AG10803 (cell line): ENCODE measurements at regions not wholly inside any gene's neighbourhood (a gene's known extent, or its start where the extent isn't known, plus 50 kb on each side); places are given as distances from the start of the nearest gene placed in this dataset.
A peak's percentile ranks its signal among the peaks of the same experiment; 100 is the strongest.
"Not testable (repeated sequence)": the region's sequence is repeated elsewhere in the genome, so short reads cannot be mapped to it uniquely, and the experiment has no call there.

Experiments used
- DNase-seq: peaks from one replicate; pipeline ENCODE4 v3.0.0; 2010; ENCODE audit warnings: low read depth
- H3K4me3 ChIP-seq: 2 replicates; pipeline ENCODE4 v1.5.1; 2011; ENCODE audit warnings: mild to moderate bottlenecking, low read length, control low read depth
- CTCF ChIP-seq: conservative IDR thresholded peaks from 2 replicates; pipeline ENCODE4 v1.5.1; 2011; ENCODE audit warnings: mild to moderate bottlenecking, low read length, control low read depth, inconsistent platforms

DNA sequence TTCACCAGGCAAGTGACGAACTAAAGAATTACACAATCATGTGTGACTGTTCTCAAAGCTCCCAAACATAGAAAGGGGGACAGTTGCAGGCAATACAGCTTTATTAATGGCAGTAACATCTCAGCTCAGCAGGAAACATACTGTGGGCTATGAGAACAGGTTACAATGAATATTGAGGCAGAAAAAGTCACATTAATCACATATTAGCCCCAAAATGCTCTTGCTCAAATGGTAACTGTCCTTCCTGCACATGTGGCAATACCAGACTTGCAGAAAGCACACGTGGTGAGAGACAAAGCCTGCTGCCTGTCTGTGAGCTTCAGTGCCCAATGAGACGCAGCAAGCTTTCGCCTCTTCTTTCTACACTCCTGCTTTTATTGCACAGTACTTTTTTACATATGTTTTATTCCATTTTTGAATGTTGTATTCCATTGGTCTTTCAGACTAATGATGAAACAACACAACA lies 104.9 kb upstream of the ACBD5 start:
- no peak overlapping the region for H3K4me3 ChIP-seq
- no peak for TF ChIP-seq CTCF
- DNase-seq, result no peak

- H3K4me3 ChIP-seq, result no peak overlapping the region
- DNase-seq, result no peak
- no peak for TF ChIP-seq CTCF
Observed at GRCh38 chr10:27344568-27345454, 104.2 kb upstream of the ACBD5 start.

- no peak for TF ChIP-seq CTCF
- DNase-seq, result no peak
- no peak overlapping the region for H3K4me3 ChIP-seq
Observed at GRCh38 chr10:27341001-27341400, 100.4 kb upstream of the ACBD5 start.

DNA sequence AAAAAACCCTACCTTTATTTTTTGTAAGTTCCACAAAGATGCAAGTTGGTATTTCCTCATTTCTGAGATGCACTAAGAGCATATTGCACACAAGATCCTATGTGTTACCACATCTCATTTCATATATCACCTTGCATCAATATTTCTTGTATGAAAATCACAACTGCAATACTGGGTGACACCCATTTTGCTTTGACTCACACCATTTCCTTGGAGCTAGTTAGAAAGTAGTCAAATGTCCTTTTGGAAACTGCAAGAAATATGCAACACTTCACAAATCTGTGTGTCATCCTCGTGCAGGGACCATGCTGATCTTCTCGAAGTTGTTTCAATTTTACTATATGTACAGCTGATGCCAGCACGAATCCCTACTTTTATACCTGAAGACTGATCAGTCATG lies 94.6 kb upstream of the ACBD5 start:
- not testable (repeated sequence) for DNase-seq, H3K4me3 ChIP-seq

DNA sequence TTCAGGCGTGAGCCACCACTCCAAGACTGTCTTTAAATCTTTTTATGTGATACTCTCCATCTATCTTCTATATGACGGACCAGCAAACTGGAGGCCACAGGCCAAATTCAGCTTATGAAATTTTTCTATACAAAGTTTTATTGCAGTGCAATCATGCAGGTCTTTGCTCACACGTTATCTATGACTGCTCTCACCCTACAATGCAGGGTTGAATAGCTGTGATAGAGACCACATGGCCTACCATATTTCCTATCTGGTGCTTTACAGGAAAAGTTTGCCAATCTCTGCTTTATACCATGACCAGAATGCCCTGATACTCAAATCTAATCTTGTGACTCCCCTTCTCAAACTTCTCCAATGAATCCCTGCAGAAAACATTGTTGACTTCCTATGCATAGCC lies 89.5 kb upstream of the ACBD5 start:
- DNase-seq, result no peak
- no peak for TF ChIP-seq CTCF
- H3K4me3 ChIP-seq, result no peak overlapping the region

GRCh38 chr10:27328946-27329345 lies 88.3 kb upstream of the ACBD5 start:
- no peak overlapping the region for H3K4me3 ChIP-seq
- no peak for DNase-seq
- no peak for TF ChIP-seq CTCF

- DNase-seq, H3K4me3 ChIP-seq: not testable (repeated sequence)
Observed at GRCh38 chr10:27326748-27327147, 86.2 kb upstream of the ACBD5 start.

GRCh38 chr10:27319752-27320431 lies 79.3 kb upstream of the ACBD5 start:
- DNase-seq, result peak; percentile 1
- H3K4me3 ChIP-seq, result peak overlapping the region; percentile 3; the same call in 1 of the 2 replicates
- no peak for TF ChIP-seq CTCF

DNA sequence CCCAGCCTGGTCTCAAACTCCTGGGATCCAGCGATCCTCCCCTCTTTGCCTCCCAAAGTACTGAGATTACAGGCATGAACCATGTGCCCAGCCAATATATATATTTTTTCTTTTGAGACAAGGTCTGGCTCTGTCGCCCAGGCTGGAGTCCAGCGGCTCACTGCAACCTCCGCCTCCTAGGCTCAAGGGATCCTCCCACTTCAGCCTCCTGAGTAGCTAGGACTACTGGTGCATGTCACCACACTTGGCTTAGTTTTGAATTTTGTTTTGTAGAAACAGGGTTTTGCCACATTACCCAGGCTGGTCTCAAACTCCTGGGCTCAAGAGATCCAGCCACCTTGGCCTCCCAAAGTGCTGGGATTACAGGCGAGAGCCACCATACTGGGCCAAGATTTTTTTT lies 78.5 kb upstream of the ACBD5 start:
- not testable (repeated sequence) for DNase-seq, H3K4me3 ChIP-seq

DNA sequence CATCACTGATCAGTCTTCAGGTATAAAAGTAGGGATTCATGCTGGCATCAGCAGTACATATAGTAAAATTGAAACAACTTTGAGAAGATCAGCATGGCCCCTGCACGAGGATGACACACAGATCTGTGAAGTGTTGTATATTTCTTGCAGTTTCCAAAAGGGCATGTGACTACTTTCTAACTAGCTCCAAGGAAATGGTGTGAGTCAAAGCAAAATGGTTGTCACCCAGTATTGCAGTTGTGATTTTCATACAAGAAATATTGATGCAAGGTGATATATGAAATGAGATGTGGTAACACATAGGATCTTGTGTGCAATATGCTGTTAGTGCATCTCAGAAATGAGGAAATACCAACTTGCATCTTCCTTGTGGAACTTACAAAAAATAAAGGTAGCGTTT lies 74.5 kb upstream of the ACBD5 start:
- H3K4me3 ChIP-seq, DNase-seq: not testable (repeated sequence)

GRCh38 chr10:27313586-27313985 lies 73.0 kb upstream of the ACBD5 start:
- DNase-seq, H3K4me3 ChIP-seq: not testable (repeated sequence)
